ENCODE measurements at regions not wholly inside any gene's neighbourhood (a gene's known extent, or its start where the extent isn't known, plus 50 kb on each side); places are given as distances from the start of the nearest gene placed in this dataset.
A peak's percentile ranks its signal among the peaks of the same experiment; 100 is the strongest.

- Histone ChIP-seq H3K4me3 (no peak overlapping the region), H3K27ac (no peak overlapping the region), H3K9me3 (ENCODE audit: low read depth) (no peaks in the 10 kb centered on the region), H3K27me3 (no peaks in the 10 kb centered on the region), H3K4me1 (ENCODE audit: low read depth) (peaks cover 20% of the 10 kb centered on the region), H3K36me3 (no peaks in the 10 kb centered on the region)
- DNase-seq (ENCODE audit: low read depth in 1 of 2, low spot score in 1 of 2): no peak
- no peak for TF ChIP-seq CTCF (IDR thresholded peaks at IDR 0.05; ENCODE audit: low read depth, low read length)
Measured at GRCh38 chr6:167643223-167643622, 183.5 kb upstream of the AFDN start.

GRCh38 chr6:167643716-167644115 is 183.0 kb upstream of the AFDN start:
- H3K27me3 ChIP-seq: no peaks in the 10 kb centered on the region
- no peak overlapping the region for H3K27ac ChIP-seq
- H3K9me3 ChIP-seq (ENCODE audit: low read depth): no peaks in the 10 kb centered on the region
- DNase-seq (ENCODE audit: low read depth in 1 of 2, low spot score in 1 of 2): no peak
- peaks cover 20% of the 10 kb centered on the region for H3K4me1 ChIP-seq (ENCODE audit: low read depth)
- no peaks in the 10 kb centered on the region for H3K36me3 ChIP-seq
- TF ChIP-seq CTCF (IDR thresholded peaks at IDR 0.05; ENCODE audit: low read depth, low read length): no peak
- H3K4me3 ChIP-seq: no peak overlapping the region

- no peaks in the 10 kb centered on the region for H3K9me3 ChIP-seq (ENCODE audit: low read depth)
- H3K27me3 ChIP-seq: no peaks in the 10 kb centered on the region
- H3K4me3 ChIP-seq: no peak overlapping the region
- no peak for TF ChIP-seq CTCF (IDR thresholded peaks at IDR 0.05; ENCODE audit: low read depth, low read length)
- no peak for DNase-seq (ENCODE audit: low read depth in 1 of 2, low spot score in 1 of 2)
- no peak overlapping the region for H3K27ac ChIP-seq
- no peaks in the 10 kb centered on the region for H3K36me3 ChIP-seq
- peaks cover 20% of the 10 kb centered on the region for H3K4me1 ChIP-seq (ENCODE audit: low read depth)
Measured at GRCh38 chr6:167644412-167645132, 182.1 kb upstream of the AFDN start.

- H3K4me1 ChIP-seq (ENCODE audit: low read depth): peaks cover 25% of the 10 kb centered on the region
- no peak overlapping the region for H3K27ac ChIP-seq
- no peaks in the 10 kb centered on the region for H3K36me3 ChIP-seq
- no peak for TF ChIP-seq CTCF (IDR thresholded peaks at IDR 0.05; ENCODE audit: low read depth, low read length)
- DNase-seq (ENCODE audit: low read depth in 1 of 2, low spot score in 1 of 2): no peak
- no peak overlapping the region for H3K4me3 ChIP-seq
- no peaks in the 10 kb centered on the region for H3K9me3 ChIP-seq (ENCODE audit: low read depth)
- H3K27me3 ChIP-seq: no peaks in the 10 kb centered on the region
Measured at GRCh38 chr6:167645368-167645767, 181.3 kb upstream of the AFDN start.

- H3K27ac ChIP-seq: no peak overlapping the region
- H3K36me3 ChIP-seq: no peaks in the 10 kb centered on the region
- no peak overlapping the region for H3K4me3 ChIP-seq
- peaks cover 28% of the 10 kb centered on the region for H3K4me1 ChIP-seq (ENCODE audit: low read depth)
- H3K27me3 ChIP-seq: no peaks in the 10 kb centered on the region
- peak in 1 of 2 donors; percentile 27 for DNase-seq (ENCODE audit: low read depth in 1 of 2, low spot score in 1 of 2)
- no peak for TF ChIP-seq CTCF (IDR thresholded peaks at IDR 0.05; ENCODE audit: low read depth, low read length)
- H3K9me3 ChIP-seq (ENCODE audit: low read depth): no peaks in the 10 kb centered on the region
Measured at GRCh38 chr6:167647306-167647705, 179.4 kb upstream of the AFDN start.
